Endothelial cell of umbilical vein (primary cell): ENCODE measurements at regions not wholly inside any gene's neighbourhood (a gene's known extent, or its start where the extent isn't known, plus 50 kb on each side); places are given as distances from the start of the nearest gene placed in this dataset.

Source experiments
- BruUV-seq: library from RNA; stranded (reverse); fragments of 400-500 nt; replicated peaks from 2 replicates; lab custom pipeline; 2021; lab: Mats Ljungman, UMichigan
- CTCF ChIA-PET: fragments of 300-600, 350-600 bp; sonication (Branson Sonifier 250); formaldehyde crosslinking; loops from one replicate; lab custom pipeline; 2021; ENCODE audit warnings: antibody characterized with exemption, inconsistent platforms; lab: Charles Lee
- POLR2A ChIA-PET: fragments of 300-600, 350-600 bp; sonication (Branson Sonifier 250); formaldehyde crosslinking; loops from one replicate; lab custom pipeline; 2021; ENCODE audit warnings: antibody characterized with exemption, inconsistent platforms; lab: Charles Lee
- DNase-seq: peaks from one replicate; pipeline ENCODE4 v3.0.0-alpha.2; 2011; ENCODE audit warnings: low read depth, low spot score
- FAIRE-seq: peaks from 2 replicates; lab custom pipeline; 2011; peaks lifted over from hg19 to GRCh38; lab: Jason Lieb, UNC
- H2AFZ ChIP-seq: 2 replicates; pipeline ENCODE4 v1.6.0; 2012; ENCODE audit warnings: low read depth, low read length, control low read depth, inconsistent platforms
- H3K27ac ChIP-seq: 2 replicates; pipeline ENCODE4 v1.5.1; 2011; ENCODE audit warnings: low read depth, mild to moderate bottlenecking, control low read depth, low read length, moderate library complexity; ENCODE audit not compliant: insufficient read depth
- H3K27me3 ChIP-seq, 2 experiments: 2 replicates each; pipeline versions ENCODE4 v1.6.0 to v1.6.1; 2011; ENCODE audit warnings: low read length in 2 of 2, mixed read lengths in 1 of 2; ENCODE audit not compliant: control insufficient read depth in 2 of 2, insufficient read depth in 2 of 2
- H3K36me3 ChIP-seq, 2 experiments: 2 replicates in 1 of 2; 3 replicates in 1 of 2; pipeline ENCODE4 v1.5.1; 2011; ENCODE audit warnings: low read length in 2 of 2, mild to moderate bottlenecking in 1 of 2, moderate library complexity in 1 of 2; ENCODE audit not compliant: control insufficient read depth in 2 of 2, insufficient read depth in 2 of 2; ENCODE audit errors: extremely low read depth in 1 of 2
- H3K4me1 ChIP-seq: 3 replicates; pipeline ENCODE4 v1.5.1; 2011; ENCODE audit warnings: mild to moderate bottlenecking, low read length; ENCODE audit not compliant: control insufficient read depth, insufficient read depth; ENCODE audit errors: extremely low read depth
- H3K4me2 ChIP-seq: 2 replicates; pipeline ENCODE4 v1.6.1; 2011; ENCODE audit warnings: low read length, control low read depth, mixed read lengths; ENCODE audit not compliant: insufficient read depth
- H3K4me3 ChIP-seq, 3 experiments: fragments of 200-600 bp in 1 of 3; sonication (generic), shearing (Covaris generic) in 1 of 3; replicated peaks in 1 of 3; 2 replicates each; pipeline ENCODE4 v1.5.1; 2011 to 2016; ENCODE audit warnings: control low read depth in 3 of 3, low read length in 3 of 3, mild to moderate bottlenecking in 2 of 3, inconsistent platforms in 1 of 3, low read depth in 1 of 3, moderate library complexity in 1 of 3; ENCODE audit not compliant: insufficient read depth in 1 of 3
- H3K79me2 ChIP-seq: 2 replicates; pipeline ENCODE4 v1.6.0; 2012; ENCODE audit warnings: low read length, inconsistent platforms; ENCODE audit not compliant: control insufficient read depth, insufficient read depth
- H3K9ac ChIP-seq: replicated peaks from 2 replicates; pipeline ENCODE3; 2011; ENCODE audit warnings: low read length, control low read depth; ENCODE audit not compliant: insufficient read depth; ENCODE audit errors: extremely low read depth
- H3K9me1 ChIP-seq: replicated peaks from 3 replicates; pipeline ENCODE4 v1.6.0; 2011; ENCODE audit warnings: mild to moderate bottlenecking, low read length; ENCODE audit not compliant: control insufficient read depth, insufficient read depth; ENCODE audit errors: extremely low read depth
- H3K9me3 ChIP-seq: replicated peaks from 2 replicates; pipeline ENCODE4 v1.5.1; 2012; ENCODE audit warnings: low read length, inconsistent platforms; ENCODE audit not compliant: control insufficient read depth, insufficient read depth
- H4K20me1 ChIP-seq: replicated peaks from 2 replicates; pipeline ENCODE3; 2011; ENCODE audit warnings: mild to moderate bottlenecking, low read length; ENCODE audit not compliant: control insufficient read depth, insufficient read depth; ENCODE audit errors: extremely low read depth
- EZH2 ChIP-seq: IDR thresholded peaks from 2 replicates; pipeline ENCODE4 v1.6.1; 2012; ENCODE audit warnings: borderline replicate concordance, low read depth, mild to moderate bottlenecking, moderate library complexity, low read length, inconsistent platforms; ENCODE audit not compliant: severe bottlenecking
- FOS ChIP-seq: IDR thresholded peaks from 2 replicates; pipeline ENCODE4 v1.6.1; 2011; ENCODE audit warnings: mild to moderate bottlenecking, low read length, moderate library complexity, borderline replicate concordance; ENCODE audit not compliant: insufficient read depth
- GATA2 ChIP-seq: IDR thresholded peaks from 2 replicates; pipeline ENCODE4 v1.7.0; 2011; ENCODE audit warnings: low read depth, mild to moderate bottlenecking, moderate library complexity, mixed read lengths, low read length; ENCODE audit not compliant: insufficient read length, insufficient read depth
- JUN ChIP-seq: IDR thresholded peaks from 2 replicates; pipeline ENCODE4 v1.6.1; 2011; ENCODE audit warnings: borderline replicate concordance, low read depth; ENCODE audit not compliant: insufficient read length, insufficient read depth
- MAX ChIP-seq: IDR thresholded peaks from 2 replicates; pipeline ENCODE4 v1.6.1; 2011; ENCODE audit not compliant: insufficient read depth, insufficient read length
- MYC ChIP-seq: IDR thresholded peaks from one replicate; pipeline ENCODE4 v1.6.1; 2011; ENCODE audit warnings: mild to moderate bottlenecking, low read depth, low read length
- POLR2A ChIP-seq: IDR thresholded peaks from 2 replicates; pipeline ENCODE4 v1.6.1; 2012; ENCODE audit warnings: low read depth, mild to moderate bottlenecking, control low read depth, low read length
- POLR2AphosphoS5 ChIP-seq: IDR thresholded peaks from 2 replicates; pipeline ENCODE4 v1.6.1; 2012; ENCODE audit warnings: low read depth, mild to moderate bottlenecking, control low read depth, low read length, moderate library complexity; ENCODE audit not compliant: insufficient read depth
- dilution Hi-C: fragments of 300-500 bp; cut with MboI; formaldehyde crosslinking; loops from one replicate; pipeline ENCODE4 v1.15.0; 2019; ENCODE audit warnings: low sequenced_read_pairs; ENCODE audit not compliant: extremely low pct_ligation_motif_present
- intact Hi-C: fragments of 100-400 bp; cut with micrococcal nuclease; formaldehyde crosslinking; loops from one replicate; pipeline ENCODE4 v1.10.0; 2022
- TF ChIP-seq, protein P1 (sequence below), 2 donors: IDR thresholded peaks; 1 replicate in 1 of 2; 2 replicates in 1 of 2; pipeline ENCODE4 v1.5.1; 2011; ENCODE audit warnings: low read length in 2 of 2, mild to moderate bottlenecking in 2 of 2, moderate library complexity in 2 of 2, control low read depth in 1 of 2, inconsistent platforms in 1 of 2, low read depth in 1 of 2; ENCODE audit not compliant: insufficient read depth in 1 of 2; ENCODE audit errors: extremely low read depth in 1 of 2

- CTCF ChIA-PET, result no interaction called here
These were observed 621.7 kb upstream of the HS3ST1 start for GRCh38 chr4:12050357-12050756.

More at GRCh38 chr4:12050357-12050756, 621.7 kb upstream of the HS3ST1 start:
- DNase-seq, result no peak
- Histone ChIP-seq H3K79me2 (no peaks in the 10 kb centered on the region), H3K27me3 (no peaks in the 10 kb centered on the region), H3K9me3 (no peaks in the 10 kb centered on the region), H3K9me1 (no peaks in the 10 kb centered on the region), H3K9ac (no peak overlapping the region), H3K4me1 (no peaks in the 10 kb centered on the region), H3K36me3 (no peaks in the 10 kb centered on the region), H2AFZ (no peak overlapping the region), H3K27ac (no peak overlapping the region), H4K20me1 (no peaks in the 10 kb centered on the region), H3K4me2 (no peak overlapping the region), H3K4me3 (no peak overlapping the region)
- intact Hi-C loops (no loop called here), dilution Hi-C loops (no loop called here)
- BruUV-seq, result no TSS peak
- no peak for FAIRE-seq
- POLR2A ChIA-PET, result no interaction called here
- TF ChIP-seq FOS (no peak), JUN (no peak), POLR2AphosphoS5 (no peak), EZH2 (no peak), GATA2 (no peak), MAX (no peak), POLR2A (no peak), MYC (no peak)
- TF ChIP-seq, protein P1, sequence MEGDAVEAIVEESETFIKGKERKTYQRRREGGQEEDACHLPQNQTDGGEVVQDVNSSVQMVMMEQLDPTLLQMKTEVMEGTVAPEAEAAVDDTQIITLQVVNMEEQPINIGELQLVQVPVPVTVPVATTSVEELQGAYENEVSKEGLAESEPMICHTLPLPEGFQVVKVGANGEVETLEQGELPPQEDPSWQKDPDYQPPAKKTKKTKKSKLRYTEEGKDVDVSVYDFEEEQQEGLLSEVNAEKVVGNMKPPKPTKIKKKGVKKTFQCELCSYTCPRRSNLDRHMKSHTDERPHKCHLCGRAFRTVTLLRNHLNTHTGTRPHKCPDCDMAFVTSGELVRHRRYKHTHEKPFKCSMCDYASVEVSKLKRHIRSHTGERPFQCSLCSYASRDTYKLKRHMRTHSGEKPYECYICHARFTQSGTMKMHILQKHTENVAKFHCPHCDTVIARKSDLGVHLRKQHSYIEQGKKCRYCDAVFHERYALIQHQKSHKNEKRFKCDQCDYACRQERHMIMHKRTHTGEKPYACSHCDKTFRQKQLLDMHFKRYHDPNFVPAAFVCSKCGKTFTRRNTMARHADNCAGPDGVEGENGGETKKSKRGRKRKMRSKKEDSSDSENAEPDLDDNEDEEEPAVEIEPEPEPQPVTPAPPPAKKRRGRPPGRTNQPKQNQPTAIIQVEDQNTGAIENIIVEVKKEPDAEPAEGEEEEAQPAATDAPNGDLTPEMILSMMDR (IDR thresholded peaks at IDR 0.05; ENCODE audit: extremely low read depth in 1 of 2, insufficient read depth in 1 of 2, low read depth in 1 of 2, low read length in 2 of 2), result no peak
